ENCODE measurements at regions not wholly inside any gene's neighbourhood (a gene's known extent, or its start where the extent isn't known, plus 50 kb on each side); places are given as distances from the start of the nearest gene placed in this dataset.
"Not testable (repeated sequence)": the region's sequence is repeated elsewhere in the genome, so short reads cannot be mapped to it uniquely, and the experiment has no call there.

DNA sequence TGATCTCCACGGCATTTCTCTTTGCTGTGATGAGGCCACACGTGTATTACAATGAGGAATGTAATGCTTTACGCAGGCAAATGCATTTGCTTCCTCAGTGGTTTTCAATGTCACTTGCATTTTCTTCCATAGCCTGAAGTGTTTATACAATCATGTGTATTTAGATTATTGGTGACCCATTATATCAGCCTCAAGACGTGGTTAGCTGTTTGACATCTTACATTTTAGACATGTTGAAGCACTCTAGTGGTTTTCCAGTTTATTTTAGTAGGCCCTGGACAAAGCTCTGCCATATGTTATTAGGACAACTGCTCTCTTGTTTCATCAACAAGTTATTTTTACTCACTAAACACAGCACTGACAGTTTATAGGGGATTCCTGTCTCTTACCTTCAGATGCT, 200.4 kb downstream of the UTRN start:
- peaks cover 8% of the 10 kb centered on the region for H3K4me1 ChIP-seq (ENCODE audit: insufficient read depth, low read length)
- H3K36me3 ChIP-seq (ENCODE audit: insufficient read depth, low read length), result peaks cover 36% of the 10 kb centered on the region
- no peak overlapping the region for H2AFZ ChIP-seq (ENCODE audit: low read length)
- no peaks in the 10 kb centered on the region for H3K9me3 ChIP-seq (ENCODE audit: low read depth, low read length)
- no peak overlapping the region for H3K4me3 ChIP-seq (ENCODE audit: insufficient read depth, low read length)
- no peaks in the 10 kb centered on the region for H3K27me3 ChIP-seq (ENCODE audit: insufficient read depth, low read length)
- no peak overlapping the region for H3K4me2 ChIP-seq (ENCODE audit: insufficient read depth, low read length)
- H3K79me2 ChIP-seq (ENCODE audit: insufficient read depth, low read length), result no peaks in the 10 kb centered on the region
- TF ChIP-seq, protein P1, sequence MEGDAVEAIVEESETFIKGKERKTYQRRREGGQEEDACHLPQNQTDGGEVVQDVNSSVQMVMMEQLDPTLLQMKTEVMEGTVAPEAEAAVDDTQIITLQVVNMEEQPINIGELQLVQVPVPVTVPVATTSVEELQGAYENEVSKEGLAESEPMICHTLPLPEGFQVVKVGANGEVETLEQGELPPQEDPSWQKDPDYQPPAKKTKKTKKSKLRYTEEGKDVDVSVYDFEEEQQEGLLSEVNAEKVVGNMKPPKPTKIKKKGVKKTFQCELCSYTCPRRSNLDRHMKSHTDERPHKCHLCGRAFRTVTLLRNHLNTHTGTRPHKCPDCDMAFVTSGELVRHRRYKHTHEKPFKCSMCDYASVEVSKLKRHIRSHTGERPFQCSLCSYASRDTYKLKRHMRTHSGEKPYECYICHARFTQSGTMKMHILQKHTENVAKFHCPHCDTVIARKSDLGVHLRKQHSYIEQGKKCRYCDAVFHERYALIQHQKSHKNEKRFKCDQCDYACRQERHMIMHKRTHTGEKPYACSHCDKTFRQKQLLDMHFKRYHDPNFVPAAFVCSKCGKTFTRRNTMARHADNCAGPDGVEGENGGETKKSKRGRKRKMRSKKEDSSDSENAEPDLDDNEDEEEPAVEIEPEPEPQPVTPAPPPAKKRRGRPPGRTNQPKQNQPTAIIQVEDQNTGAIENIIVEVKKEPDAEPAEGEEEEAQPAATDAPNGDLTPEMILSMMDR (IDR thresholded peaks at IDR 0.05; ENCODE audit: extremely low read depth, low read depth, low read length), result no peak
- no peak for DNase-seq (ENCODE audit: insufficient read length, low spot score, missing footprints)
- H4K20me1 ChIP-seq (ENCODE audit: insufficient read depth, low read length), result no peaks in the 10 kb centered on the region
- H3K27ac ChIP-seq (ENCODE audit: low read depth, low read length), result no peak overlapping the region

DNA sequence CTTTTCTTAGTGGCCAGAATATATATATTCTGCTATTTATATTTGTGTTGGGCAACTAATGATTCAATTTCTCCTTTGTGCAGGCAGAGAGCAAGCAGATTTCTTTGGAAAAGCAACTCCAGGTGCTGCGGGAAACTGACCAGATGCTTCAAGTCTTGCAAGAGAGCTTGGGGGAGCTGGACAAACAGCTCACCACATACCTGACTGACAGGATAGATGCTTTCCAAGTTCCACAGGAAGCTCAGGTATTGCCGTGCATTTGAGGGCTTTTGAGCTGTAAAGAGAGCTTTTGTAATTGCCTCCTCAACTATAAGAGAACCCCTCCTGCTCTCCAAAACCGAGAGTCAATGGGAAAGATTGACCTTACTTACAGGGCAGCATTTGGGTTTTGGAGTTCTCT, 203.5 kb downstream of the UTRN start:
- Histone ChIP-seq H4K20me1 (ENCODE audit: insufficient read depth, low read length) (no peaks in the 10 kb centered on the region), H3K9me3 (ENCODE audit: low read depth, low read length) (no peaks in the 10 kb centered on the region), H3K4me3 (ENCODE audit: insufficient read depth, low read length) (no peak overlapping the region), H3K27ac (ENCODE audit: low read depth, low read length) (no peak overlapping the region), H3K27me3 (ENCODE audit: insufficient read depth, low read length) (no peaks in the 10 kb centered on the region), H3K36me3 (ENCODE audit: insufficient read depth, low read length) (peaks cover 42% of the 10 kb centered on the region), H2AFZ (ENCODE audit: low read length) (no peak overlapping the region), H3K4me1 (ENCODE audit: insufficient read depth, low read length) (peaks cover 8% of the 10 kb centered on the region), H3K4me2 (ENCODE audit: insufficient read depth, low read length) (no peak overlapping the region), H3K79me2 (ENCODE audit: insufficient read depth, low read length) (no peaks in the 10 kb centered on the region)
- TF ChIP-seq, protein P1 (IDR thresholded peaks at IDR 0.05; ENCODE audit: extremely low read depth, low read depth, low read length), result no peak
- no peak for DNase-seq (ENCODE audit: insufficient read length, low spot score, missing footprints)

DNA sequence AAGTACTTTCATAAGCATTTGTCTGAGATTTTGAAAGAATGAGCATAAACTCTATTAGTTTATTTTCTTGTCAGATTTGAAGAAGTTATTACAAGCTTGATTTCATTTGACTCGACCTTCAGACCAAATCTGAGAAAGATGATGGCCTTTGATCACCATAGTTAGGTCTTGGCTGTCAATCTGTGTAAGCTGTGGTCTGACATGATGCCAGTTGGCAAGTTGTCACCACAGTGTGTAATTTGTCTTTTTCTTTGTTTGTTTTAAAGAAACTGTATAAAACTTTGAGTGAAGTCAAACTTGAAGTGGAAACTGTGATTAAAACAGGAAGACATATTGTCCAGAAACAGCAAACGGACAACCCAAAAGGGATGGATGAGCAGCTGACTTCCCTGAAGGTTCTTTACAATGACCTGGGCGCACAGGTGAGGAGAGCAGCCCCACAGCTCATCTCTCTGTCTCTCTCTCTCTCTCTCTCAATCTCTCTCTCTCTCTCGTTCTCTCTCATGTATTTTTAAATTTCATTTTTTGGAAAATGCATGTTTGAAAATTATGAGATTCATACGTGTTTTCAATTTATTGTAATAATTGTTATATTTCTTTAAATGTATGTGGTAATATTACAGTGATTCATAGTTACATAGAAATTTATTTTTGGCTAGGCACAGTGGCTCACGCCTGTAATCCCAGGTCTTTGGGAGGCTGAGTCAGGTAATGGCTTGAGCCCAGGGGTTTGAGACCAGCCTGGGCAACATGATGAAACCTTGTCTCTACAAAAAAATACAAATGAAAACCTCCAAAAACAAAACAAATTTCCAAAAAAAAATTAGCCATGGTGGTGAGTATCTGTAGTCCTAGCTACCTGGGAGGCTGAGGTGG, 208.1 kb downstream of the UTRN start:
- DNase-seq (ENCODE audit: insufficient read length, low spot score, missing footprints), result no peak
- TF ChIP-seq, protein P1 (IDR thresholded peaks at IDR 0.05; ENCODE audit: extremely low read depth, low read depth, low read length), result no peak
- Histone ChIP-seq H3K27me3 (ENCODE audit: insufficient read depth, low read length) (no peaks in the 10 kb centered on the region), H3K79me2 (ENCODE audit: insufficient read depth, low read length) (peaks cover 4% of the 10 kb centered on the region), H4K20me1 (ENCODE audit: insufficient read depth, low read length) (no peaks in the 10 kb centered on the region), H3K4me1 (ENCODE audit: insufficient read depth, low read length) (peaks cover 10% of the 10 kb centered on the region), H2AFZ (ENCODE audit: low read length) (no peak overlapping the region), H3K36me3 (ENCODE audit: insufficient read depth, low read length) (peaks cover 19% of the 10 kb centered on the region), H3K9me3 (ENCODE audit: low read depth, low read length) (no peaks in the 10 kb centered on the region), H3K4me3 (ENCODE audit: insufficient read depth, low read length) (no peak overlapping the region), H3K4me2 (ENCODE audit: insufficient read depth, low read length) (peak overlapping the region; percentile 31), H3K27ac (ENCODE audit: low read depth, low read length) (peak overlapping the region; percentile 69)

DNA sequence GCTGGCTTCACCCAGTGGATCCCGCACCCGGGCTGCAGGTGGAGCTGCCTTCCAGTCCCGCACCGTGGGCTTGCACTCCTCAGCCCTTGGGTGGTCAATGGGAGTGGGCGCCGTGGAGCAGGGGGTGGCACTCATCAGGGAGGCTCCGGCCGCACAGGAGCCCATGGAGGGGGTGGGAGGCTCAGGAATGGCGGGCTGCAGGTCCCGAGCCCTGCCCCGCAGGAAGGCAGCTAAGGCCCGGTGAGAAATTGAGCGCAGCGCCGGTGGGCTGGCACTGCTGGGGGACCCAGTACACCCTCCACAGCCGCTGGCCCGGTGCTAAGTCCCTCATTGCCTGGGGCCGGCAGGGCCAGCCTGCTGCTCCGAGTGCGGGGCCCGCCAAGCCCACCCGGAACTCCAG, 209.9 kb downstream of the UTRN start:
- not testable (repeated sequence) for DNase-seq (ENCODE audit: insufficient read length, low spot score, missing footprints); H3K27me3 ChIP-seq (ENCODE audit: insufficient read depth, low read length); H3K4me2 ChIP-seq (ENCODE audit: insufficient read depth, low read length); H3K27ac ChIP-seq (ENCODE audit: low read depth, low read length); H3K4me1 ChIP-seq (ENCODE audit: insufficient read depth, low read length); H3K79me2 ChIP-seq (ENCODE audit: insufficient read depth, low read length); H4K20me1 ChIP-seq (ENCODE audit: insufficient read depth, low read length); H3K9me3 ChIP-seq (ENCODE audit: low read depth, low read length); H3K4me3 ChIP-seq (ENCODE audit: insufficient read depth, low read length); H2AFZ ChIP-seq (ENCODE audit: low read length)
- H3K36me3 ChIP-seq (ENCODE audit: insufficient read depth, low read length), result peaks cover 22% of the 10 kb centered on the region

Measured in osteoblast (primary cell).